ENCODE measurements at regions not wholly inside any gene's neighbourhood (a gene's known extent, or its start where the extent isn't known, plus 50 kb on each side); places are given as distances from the start of the nearest gene placed in this dataset.
"Not testable (repeated sequence)": the region's sequence is repeated elsewhere in the genome, so short reads cannot be mapped to it uniquely, and the experiment has no call there.

DNA sequence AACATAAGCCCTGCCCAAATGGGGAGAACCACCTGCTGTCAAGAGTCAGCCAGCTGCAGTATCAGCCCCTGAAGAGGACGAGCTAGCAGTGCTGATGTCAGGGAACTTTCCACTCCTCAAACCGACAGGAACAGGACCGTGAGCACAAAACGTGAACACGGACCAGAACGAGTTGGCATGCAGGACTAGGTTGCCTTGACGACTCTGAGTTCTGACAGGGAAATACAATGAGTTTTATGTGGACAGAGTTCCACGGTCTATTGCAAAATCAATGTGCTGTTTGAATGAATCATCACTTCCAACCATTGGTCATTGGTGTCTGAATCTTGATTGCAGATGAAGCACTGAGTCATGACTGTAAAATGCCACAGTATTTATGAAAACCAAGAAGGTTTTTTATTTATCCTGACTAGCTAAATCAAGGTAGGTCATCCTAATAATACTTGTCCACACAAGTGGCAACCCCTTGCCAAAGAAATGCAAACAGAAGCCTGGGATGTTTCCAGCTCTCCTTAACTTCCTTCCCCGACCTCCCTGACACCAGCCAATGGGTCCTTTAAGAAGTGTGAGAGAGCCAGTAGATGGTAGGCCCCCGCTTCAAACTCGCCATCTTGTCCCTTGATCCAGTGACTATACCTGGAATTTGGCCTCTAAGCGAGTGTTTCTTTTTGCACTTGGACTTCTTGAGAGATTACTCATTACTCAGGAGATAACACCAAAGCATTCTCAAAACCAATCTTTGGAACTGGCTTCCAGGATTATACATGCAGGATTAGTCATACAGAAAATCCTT lies 119.6 kb downstream of the ASB7 start:
- DNase-seq: no peak

DNA sequence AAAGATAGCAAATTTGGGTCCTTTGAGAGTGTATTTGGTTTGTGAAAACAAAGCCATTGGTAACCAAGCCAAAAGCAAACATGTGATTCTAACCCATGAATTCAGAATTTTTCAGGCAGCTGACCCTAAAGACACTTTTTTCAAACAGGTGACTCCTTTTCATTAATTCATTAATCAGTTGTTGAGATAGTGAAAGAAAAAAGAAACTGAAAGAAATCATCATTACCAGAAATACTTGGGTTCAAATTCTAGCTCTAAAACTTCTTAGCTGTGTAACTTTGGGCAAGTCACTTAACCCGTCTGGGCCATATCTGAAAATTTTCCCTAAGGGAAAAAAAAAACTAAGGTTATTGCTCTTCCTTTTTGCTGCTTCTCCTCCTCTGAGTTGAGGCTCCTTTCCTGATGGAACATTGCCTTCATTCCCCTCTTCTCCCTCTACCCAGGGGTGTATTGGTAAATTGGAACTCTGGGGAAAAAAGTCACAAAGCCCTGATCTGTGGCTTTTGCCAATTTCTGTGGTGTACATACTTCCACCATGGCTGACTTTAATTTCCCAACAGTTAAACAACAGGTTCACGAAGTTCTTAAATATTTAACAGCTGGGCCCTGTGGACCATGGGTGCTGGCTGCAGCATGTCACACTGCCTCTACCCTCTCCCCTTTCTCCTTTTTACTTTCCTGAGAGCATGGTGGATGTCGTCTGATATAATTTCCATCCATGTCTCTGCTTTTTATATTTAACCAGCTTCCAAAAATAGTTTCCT lies 120.3 kb downstream of the ASB7 start:
- no peak for DNase-seq

DNA sequence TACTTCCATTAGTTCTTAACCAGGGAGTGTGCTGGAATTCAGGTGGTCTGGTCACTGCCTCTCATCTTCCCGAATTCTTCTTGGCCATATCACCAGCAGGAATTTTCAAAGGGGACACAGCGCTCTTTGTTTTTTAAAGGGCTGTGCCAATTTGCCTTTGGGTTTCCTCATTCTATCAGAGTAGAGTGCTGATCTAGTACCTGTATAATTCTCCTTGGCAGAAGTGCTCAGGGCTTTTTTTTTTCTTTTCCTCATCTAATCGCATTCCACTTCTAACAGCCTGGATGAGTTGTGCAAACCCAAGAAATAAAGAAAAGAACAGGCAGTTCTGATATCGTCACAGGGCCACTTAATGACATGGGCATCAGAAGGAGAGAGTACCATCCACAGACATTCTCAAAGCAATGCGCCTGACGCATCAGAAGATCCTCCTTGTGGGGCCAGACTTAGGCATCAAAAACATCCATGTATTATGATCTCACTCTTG lies 121.0 kb downstream of the ASB7 start:
- no peak for DNase-seq

DNA sequence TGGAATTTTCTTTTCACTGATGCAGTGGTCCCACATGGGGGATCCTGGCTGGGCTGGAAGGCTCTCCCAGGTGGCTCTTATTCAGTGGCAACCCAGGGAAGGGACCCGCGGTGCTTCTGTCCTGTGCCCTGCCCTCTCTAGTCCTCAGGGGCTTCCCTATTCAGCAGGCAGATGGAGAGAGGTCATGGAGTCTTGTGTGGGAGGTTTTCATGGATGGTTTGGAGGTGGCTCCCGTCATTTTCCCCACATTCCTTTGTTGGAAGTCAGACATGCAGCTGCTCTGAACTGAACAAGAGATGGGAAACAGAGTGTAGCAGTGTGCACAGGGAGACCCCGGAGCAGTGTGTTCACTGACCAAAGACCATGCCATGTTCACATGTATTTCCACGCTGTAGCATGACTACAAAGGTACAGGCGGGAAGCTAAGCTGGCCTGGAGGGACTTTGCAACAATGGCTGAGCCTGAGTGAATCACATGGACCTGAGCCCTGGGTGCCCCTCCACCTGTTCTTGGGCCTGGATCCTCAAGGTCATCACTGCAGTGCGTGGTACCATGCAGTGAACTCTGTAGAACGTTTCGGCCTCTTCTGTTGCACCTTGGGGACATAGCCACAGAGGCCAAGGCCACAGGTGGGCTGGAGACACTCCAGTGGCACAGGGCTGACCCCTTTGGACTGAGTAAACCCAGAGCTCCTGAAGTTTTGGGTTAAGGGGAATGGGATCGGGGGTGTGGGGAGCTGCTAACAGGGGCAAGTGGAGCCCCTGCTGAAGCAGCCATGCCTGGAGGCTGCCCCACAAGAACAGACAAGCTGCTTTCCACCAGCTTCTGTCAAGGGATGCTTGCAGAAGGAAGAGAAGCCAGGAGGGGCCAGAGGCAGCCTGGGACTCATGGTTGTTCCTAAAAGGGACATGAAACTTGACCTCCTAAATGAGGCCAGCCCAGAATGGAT lies 123.0 kb downstream of the ASB7 start:
- no peak for DNase-seq

DNA sequence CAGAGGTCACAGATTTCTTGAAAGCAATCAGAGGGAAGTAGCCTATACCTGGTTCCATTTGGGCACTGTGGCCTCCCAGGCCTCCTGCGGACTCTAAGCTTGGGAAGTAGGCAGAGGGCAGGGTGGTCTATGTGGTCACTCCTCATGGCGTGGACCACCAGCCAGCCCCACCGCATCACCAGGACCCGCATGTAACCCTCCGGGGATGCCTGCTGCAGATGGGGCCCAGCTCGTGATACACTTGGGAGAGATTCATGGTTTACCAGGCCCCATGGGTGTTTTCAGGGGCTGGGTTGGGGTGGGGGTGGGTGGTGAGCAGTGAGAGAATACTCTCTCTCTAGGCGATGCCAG lies 123.7 kb downstream of the ASB7 start:
- DNase-seq: no peak

DNA sequence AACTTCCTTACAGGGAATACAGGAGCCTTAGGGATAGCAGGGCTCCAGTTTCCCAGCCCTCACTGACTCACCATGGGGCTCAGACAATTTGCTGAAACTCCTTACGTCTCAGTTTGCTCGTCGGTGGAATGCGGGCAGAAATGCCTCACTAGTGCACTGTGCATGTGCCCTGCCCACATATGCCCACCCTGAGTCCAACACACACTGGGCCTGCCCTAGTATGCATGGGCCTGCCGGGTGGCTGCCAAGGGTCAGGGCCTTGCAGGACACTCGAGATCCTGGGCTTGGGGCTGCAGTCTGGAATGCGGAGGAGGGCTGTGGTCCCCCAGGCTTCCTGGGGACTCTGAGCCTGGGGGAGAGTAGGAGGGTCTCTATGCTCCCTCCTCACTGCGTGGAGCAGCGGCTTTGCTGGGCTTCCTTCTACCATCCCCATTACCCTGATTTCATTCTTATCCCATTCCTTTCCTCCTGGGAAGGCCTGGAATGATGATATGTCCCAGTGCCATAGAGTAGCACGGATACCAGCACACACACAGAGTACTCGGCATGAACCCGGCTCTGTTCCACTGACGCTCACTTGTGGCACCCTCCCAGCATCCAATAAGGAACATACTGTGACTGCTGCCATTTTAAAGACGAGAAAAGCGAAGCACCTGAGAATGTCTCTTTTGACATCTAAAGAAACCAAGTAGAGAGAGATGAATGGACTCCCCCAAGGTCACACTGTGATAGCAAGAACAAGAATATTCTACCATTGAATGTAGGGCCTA lies 124.2 kb downstream of the ASB7 start:
- DNase-seq: no peak

DNA sequence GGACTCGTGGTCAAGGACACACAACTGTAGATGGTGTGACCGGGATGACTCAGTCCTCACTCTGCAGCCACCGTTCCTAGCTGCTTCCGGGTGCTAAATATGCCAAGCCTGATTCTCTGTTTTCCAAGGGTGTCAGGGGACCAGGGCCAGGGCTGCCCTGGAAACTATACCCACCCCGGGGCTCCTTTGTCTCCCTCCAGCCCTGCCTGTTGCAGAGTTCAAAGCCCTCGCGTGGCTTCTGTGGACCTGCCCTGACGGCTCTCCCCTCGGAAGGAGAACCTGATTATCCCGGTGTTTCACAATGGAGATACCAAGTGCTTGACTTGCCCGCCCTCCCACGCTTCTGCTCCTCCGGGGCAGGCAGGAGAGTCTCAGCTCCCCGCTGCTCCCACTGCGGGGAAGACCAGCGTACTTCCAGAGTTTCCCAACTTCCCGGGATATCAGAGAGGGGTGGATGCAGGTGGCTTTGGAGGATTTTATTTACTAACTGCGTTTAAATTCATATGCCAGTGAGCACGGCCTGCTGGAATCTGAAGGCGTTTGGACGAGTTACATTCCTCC lies 125.0 kb downstream of the ASB7 start:
- no peak for DNase-seq

DNA sequence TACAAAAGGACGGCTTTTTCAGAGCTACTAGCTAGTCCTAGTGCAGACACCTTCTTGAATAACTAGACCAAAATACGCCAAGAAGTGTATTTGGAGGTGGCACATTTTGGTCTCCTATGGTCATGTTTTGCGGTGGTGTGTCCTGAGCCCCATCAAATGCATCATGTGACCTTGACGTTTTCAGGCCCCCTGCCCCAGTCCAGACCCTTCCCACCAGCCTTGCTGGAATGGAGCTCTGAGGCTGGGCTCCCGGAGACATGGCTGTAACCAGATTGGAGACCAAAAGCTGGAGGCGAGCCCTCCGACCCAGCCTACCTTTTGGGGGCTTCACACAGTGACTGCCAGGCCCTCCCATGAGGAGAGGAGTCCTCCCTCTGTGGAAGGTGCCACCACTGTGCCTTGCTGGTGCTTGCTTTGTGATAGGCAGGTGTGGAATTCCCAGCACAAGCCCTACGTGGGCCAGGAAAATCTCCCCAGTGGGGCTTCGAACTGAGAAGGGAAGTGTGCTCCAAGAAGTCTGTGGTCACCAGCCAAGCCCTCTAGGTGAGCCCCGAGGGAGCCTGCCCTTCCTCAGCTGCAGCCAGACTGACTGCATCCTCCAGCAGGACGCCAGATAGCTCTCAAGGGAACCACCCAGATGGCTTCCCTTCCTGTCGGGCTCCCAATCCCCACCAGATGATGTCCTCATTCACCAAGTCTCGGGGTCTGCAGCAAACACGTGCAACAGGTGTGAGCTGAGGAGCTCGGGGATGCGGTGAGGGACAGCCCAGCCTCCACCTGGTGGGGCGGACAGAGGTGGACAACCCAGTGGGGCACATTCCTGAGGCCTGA lies 126.2 kb downstream of the ASB7 start:
- DNase-seq: no peak

DNA sequence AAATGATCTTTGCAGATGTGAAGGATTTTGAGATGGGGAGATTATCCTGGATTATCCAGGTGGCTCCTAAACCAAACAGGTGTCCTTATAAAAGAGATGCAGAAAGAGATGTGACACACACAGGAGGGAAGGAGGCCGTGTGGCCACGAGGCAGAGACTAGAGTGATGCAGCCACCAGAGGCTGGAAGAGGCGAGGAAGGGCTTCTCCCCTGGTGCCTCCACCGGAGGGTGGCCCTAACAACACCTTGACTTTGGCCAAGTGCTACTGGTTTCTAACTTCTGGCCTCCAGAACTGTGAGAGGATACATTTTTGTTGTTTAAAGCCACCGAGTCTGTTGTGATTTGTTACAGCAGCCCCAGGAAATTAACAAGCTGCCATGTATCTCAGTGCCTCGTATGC lies 127.1 kb downstream of the ASB7 start:
- no peak for DNase-seq

DNA sequence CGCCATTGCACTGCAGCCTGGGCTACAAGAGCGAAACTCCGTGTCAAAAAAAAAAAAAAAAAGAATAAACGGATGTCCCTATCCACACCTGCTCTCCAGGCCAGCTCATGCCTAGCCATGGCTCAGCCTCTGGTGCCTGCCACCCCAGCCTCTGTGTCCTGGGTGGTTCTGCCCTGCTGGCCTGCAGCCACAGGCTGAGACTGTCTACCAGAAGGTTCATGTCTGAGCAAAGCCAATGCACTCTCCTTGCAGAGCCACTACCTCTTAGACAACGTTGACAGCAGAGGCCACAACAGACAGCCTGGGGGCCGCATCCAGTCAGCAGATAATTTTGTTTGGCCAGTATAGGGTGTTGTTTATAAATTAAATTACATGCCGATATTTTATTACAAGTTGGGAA lies 127.7 kb downstream of the ASB7 start:
- DNase-seq: no peak

DNA sequence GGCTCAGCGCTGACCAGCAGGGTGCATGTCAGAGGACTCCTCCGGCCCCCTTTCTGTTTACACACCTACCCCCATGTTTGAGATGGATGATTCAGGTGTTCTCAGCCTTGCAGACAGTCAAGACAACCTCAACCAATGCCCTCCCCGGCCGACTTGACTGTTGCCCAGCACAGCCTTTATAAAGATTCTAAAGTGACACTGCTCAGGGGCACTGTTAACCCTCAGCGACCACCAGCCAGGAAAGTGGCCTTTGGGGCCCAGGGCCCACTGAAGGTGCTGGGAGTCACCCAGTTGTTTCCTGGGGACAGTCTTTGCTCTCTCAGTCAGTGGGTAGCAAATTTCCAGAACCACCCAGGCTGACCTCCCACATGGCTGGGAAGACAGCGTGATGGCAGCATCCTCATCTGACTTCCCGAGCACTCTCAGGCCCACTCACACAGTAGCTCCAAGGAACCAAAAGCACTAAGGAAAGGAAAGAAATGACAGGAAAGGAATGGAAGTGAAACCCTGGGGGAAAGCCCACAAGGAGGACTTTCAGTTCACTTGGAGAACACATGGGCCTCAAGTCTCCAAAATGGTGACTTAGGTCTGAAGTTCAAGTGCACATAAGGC lies 128.4 kb downstream of the ASB7 start:
- DNase-seq: no peak

DNA sequence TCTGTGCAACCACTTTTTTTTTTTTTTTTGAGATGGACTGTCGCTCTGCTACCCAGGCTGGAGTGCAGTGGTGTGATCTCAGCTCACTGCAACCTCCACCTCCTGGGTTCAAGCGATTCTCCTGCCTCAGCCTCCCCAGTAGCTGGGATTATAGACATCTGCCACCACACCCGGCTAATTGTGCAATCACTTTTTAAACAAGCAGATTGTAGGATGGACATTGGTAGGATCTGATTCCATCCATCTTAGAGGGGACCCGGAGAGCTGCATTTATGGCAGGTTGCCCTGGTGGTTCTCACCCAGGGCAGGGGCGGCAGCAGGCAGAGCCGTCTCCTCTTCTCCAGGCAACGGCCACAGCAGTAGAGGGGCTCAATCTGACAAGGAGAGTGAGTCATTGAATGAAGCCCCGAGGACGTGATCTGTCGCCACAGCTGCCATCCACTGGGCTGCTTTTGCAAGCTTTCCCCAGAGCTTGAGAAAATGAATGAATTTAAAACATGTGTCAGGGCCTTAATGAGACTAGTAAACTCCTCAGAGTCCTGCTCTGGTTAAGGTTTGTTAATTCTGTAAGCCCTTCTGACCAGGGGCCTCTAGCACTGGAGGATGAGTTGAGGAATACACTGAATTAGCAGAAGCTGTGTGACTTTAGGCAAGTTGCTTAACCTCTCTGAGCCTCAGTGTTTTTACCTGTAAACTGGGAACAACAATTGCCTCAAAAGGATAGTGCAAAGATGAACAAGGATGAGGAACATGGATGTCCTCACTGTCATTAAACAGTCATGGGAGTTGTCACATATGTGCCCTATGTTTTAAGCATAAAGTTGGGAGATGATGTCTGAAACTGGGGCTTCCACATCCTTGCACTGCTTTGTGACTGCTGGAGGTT lies 129.1 kb downstream of the ASB7 start:
- DNase-seq: no peak

DNA sequence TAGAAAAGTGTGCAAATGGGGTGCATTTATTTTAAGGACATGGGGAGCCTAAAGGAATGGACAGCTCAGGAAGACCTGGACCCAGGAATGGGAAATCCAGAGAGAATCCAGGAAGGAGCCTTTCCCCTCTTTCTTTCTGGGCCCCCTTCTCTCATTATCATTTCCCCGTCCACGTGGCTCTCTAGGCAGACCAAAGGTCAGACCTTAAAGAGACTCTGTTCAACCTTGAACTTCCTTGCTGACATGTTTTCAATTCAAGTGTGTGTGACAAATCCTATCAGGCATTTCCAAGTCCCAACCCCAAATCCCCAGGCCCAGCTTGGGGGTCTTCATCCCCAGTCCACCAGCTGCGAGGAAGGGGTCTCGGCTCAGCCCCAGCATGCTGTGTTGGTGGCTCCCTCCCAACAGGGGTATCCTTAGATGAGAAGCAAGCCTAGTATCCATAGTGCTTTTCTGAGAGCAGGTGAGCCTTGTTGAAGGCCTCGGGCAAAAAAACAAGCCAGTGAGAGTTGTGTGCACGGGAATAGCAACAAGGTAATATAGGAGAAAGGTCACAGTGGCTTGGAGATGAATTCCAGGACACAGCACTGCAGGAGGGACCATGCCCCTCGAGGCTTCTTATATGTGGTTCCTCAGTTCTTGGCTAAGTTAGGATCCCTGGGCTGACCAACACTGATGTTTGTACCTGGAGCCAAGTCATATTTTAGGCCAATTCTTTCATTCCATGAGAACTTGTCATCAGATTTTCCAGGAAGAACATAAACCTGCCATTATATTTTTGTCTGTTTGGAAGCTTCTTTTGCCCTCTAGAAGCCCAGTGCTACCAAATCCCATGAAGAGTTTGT lies 130.0 kb downstream of the ASB7 start:
- DNase-seq: no peak

DNA sequence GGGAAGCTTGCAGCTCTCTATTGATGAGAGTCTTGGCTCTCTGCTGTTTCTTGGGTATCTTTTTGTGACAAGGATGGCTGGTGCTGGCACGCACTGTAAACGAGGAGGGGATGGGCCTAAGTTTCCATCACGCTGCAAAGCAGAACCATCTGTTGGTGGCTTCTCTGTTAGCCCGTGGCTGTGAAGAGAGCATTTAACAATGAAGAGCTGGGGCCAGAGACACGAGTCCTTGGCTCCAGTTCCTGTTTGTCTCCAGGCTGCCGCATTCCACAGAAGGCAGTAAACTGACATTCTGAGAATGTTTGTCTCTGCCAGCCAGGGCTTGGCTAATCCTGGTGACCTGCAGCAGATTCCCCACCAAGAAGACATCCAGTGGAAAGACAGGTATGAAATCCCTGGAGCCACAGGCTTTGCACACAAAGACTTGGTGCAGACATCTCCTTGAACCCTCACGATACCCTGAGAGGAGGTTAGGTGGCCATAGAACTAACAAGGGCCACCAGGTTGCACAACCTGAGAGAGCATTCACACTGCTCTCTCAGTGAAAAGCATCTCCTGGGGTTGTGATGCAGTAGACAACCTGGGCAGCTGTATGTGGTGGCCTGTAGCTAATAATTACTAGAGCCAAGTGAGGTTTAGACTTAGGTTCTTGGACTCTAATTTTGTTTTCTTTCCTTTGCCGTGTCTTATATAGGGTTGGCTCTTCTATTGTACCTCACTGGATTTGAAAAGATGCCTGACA lies 130.9 kb downstream of the ASB7 start:
- DNase-seq: no peak

DNA sequence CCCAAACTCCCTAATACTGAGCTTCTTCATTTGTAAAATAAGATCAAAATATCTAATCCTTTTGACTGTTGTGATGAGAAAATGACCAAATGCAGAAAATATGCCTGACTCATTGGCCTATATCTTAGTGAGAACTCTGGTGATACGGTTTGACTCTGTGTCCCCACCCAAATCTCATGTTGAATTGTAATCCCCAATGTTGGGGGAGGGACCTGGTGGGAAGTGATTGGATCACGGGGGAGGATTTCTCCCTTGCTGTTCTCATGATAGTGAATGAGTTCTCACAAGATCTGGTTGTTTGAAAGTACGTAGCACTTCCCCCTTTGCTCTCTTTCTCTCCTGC lies 131.4 kb downstream of the ASB7 start:
- DNase-seq: not testable (repeated sequence)

DNA sequence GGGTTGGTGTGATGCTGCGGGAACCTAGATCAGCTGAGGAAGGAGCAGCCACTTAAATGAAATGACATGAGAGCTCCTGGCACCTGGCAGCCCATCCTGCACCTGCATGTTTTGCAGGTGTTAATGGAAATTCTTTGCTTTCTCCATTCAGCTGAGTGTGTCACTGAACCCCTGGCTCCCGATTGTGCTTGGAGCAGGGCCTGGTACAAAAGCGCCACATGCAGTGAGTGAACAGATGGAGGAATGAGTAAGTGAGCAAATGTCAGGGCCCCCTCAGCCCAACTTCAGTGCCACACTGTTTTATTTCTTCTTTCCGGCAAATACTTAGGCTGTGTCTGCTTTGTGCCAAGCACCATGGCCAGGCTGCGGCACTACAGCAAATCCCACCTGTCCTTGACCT lies 132.2 kb downstream of the ASB7 start:
- DNase-seq: peak; percentile 22

DNA sequence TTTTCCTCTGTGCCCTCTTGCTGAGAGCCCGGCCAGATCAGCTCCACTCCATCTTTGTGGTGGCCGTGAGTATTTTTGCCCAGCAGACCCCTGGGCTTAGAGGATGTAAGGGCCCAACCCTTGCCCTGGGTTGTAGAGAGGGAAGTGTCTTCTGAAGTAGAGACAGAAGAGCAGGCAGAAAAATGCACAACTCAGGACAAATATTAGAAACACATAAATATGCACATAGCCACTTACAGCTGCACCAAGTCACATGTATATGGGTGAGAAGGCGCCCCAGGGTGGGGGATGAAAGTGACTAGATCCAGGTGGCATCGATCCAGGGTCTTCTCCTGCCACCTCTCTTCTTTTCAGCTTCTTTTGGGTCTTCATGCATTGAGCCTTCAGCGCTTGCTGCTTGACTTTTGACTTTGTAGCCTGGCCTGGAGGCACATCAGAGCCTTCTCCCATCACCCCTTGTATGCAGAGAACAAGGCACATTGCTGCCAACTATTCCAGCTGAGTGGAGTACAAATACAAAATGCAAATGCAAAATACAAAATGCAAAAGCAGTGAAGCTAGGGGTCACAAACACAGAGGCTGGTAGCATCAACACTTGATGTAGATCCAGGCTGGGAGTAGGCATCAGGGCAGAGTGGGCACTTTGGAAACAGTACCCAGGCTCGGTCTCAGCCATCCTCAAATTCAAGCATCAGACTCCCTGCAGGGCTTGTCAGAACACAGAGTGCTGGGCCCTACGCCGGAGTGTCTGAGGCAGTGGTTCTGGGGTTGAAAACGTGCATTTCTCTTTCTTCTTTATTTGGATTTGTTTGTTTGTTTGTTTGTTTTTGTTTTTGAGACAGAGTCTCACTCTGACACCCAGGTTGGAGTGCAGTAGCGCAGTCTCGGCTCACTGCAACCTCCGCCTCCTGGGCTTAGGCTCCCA lies 133.0 kb downstream of the ASB7 start:
- no peak for DNase-seq

Data from NCI-H2029 (cell line).